ENCODE measurements at regions not wholly inside any gene's neighbourhood (a gene's known extent, or its start where the extent isn't known, plus 50 kb on each side); places are given as distances from the start of the nearest gene placed in this dataset.

DNA sequence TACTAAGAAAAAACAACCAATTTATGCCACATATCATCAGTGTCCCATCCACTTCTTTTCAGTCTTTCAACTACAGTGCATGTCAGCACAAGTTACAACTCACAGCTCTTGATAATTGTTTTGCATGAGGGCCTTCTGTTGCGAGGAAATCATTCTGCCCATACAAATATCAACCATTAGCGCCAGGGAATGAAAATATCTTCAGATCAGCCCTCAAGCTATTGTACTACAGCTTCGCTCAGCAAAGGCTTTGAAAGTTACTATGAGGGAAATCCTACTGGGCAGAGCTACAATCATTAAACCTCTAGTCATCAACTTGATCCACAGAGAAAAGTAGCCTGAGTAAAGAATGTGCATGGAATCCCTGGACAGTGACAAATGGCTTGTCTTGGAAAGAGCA lies 1023.6 kb upstream of the HS3ST1 start:
- H3K36me3 Mint-ChIP-seq (ENCODE audit: low read depth): peaks cover 16% of the 10 kb centered on the region; the same call in 2 of the 3 replicates
- TF ChIP-seq, protein P1, sequence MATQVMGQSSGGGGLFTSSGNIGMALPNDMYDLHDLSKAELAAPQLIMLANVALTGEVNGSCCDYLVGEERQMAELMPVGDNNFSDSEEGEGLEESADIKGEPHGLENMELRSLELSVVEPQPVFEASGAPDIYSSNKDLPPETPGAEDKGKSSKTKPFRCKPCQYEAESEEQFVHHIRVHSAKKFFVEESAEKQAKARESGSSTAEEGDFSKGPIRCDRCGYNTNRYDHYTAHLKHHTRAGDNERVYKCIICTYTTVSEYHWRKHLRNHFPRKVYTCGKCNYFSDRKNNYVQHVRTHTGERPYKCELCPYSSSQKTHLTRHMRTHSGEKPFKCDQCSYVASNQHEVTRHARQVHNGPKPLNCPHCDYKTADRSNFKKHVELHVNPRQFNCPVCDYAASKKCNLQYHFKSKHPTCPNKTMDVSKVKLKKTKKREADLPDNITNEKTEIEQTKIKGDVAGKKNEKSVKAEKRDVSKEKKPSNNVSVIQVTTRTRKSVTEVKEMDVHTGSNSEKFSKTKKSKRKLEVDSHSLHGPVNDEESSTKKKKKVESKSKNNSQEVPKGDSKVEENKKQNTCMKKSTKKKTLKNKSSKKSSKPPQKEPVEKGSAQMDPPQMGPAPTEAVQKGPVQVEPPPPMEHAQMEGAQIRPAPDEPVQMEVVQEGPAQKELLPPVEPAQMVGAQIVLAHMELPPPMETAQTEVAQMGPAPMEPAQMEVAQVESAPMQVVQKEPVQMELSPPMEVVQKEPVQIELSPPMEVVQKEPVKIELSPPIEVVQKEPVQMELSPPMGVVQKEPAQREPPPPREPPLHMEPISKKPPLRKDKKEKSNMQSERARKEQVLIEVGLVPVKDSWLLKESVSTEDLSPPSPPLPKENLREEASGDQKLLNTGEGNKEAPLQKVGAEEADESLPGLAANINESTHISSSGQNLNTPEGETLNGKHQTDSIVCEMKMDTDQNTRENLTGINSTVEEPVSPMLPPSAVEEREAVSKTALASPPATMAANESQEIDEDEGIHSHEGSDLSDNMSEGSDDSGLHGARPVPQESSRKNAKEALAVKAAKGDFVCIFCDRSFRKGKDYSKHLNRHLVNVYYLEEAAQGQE (IDR thresholded peaks at IDR 0.05; ENCODE audit: unreplicated experiment): no peak
- Histone ChIP-seq H3K79me2 (replicated peaks; ENCODE audit: insufficient read depth) (no peaks in the 10 kb centered on the region), H3K4me2 (no peak overlapping the region), H2AFZ (no peak overlapping the region), H3K36me3 (ENCODE audit: insufficient read depth) (peaks cover 6% of the 10 kb centered on the region; the same call in 1 of the 2 replicates), H3K4me3 (no peak overlapping the region), H3F3A (replicated peaks; ENCODE audit: low read depth) (no peaks in the 10 kb centered on the region), H3K27me3 (ENCODE audit: insufficient read depth) (no peaks in the 10 kb centered on the region), H3K9me2 (ENCODE audit: insufficient read depth) (peaks cover 10% of the 10 kb centered on the region), H3K27ac (ENCODE audit: low read depth) (no peak overlapping the region), H3K4me1 (ENCODE audit: insufficient read depth) (no peaks in the 10 kb centered on the region), H4K20me1 (replicated peaks; ENCODE audit: insufficient read depth) (no peaks in the 10 kb centered on the region)
- DNase-seq (ENCODE audit: low spot score) (no peak), ATAC-seq (no peak)
- peaks cover 26% of the 10 kb centered on the region for H3K9me3 Mint-ChIP-seq
- no peak overlapping the region for H3K27ac Mint-ChIP-seq
- no peak overlapping the region for H3K4me3 Mint-ChIP-seq
- H3K4me1 Mint-ChIP-seq: peaks cover under 1% of the 10 kb centered on the region; the same call in 1 of the 3 replicates
- peaks cover 3% of the 10 kb centered on the region for H3K27me3 Mint-ChIP-seq (ENCODE audit: insufficient read depth, low read depth, poor library complexity)

DNA sequence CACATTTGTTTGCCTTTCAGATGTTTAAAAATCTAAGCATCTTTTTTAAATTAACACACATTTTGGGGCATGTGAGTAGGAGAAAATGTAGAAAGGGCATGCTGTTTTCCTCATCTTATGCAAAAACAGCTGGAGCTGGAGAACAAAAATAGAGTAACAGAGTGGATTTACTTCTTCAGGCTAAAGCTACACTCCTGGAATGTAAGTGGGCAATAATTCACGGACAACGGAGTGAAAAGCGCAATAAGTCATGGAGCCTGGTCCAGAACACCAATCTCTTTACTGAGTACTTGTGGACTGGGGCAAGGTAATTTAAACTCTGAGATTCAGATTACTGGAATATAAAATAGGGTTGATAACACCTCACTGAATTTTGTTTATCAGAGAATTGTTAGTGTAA lies 1018.8 kb upstream of the HS3ST1 start:
- Histone ChIP-seq H4K20me1 (replicated peaks; ENCODE audit: insufficient read depth) (no peaks in the 10 kb centered on the region), H3K9me2 (ENCODE audit: insufficient read depth) (peaks cover 3% of the 10 kb centered on the region; the same call in 1 of the 2 replicates), H3K27me3 (ENCODE audit: insufficient read depth) (no peaks in the 10 kb centered on the region), H3K27ac (ENCODE audit: low read depth) (no peak overlapping the region), H3K4me3 (no peak overlapping the region), H2AFZ (no peak overlapping the region), H3F3A (replicated peaks; ENCODE audit: low read depth) (no peaks in the 10 kb centered on the region), H3K36me3 (ENCODE audit: insufficient read depth) (peaks cover 6% of the 10 kb centered on the region; the same call in 1 of the 2 replicates), H3K79me2 (replicated peaks; ENCODE audit: insufficient read depth) (no peaks in the 10 kb centered on the region), H3K4me1 (ENCODE audit: insufficient read depth) (no peaks in the 10 kb centered on the region), H3K4me2 (no peak overlapping the region)
- H3K4me3 Mint-ChIP-seq: no peak overlapping the region
- H3K27me3 Mint-ChIP-seq (ENCODE audit: insufficient read depth, low read depth, poor library complexity): peaks cover 3% of the 10 kb centered on the region
- ATAC-seq (no peak), DNase-seq (ENCODE audit: low spot score) (no peak)
- H3K36me3 Mint-ChIP-seq (ENCODE audit: low read depth): peaks cover 18% of the 10 kb centered on the region; the same call in 2 of the 3 replicates
- peaks cover 4% of the 10 kb centered on the region; the same call in 1 of the 3 replicates for H3K4me1 Mint-ChIP-seq
- H3K27ac Mint-ChIP-seq: no peak overlapping the region
- peaks cover 26% of the 10 kb centered on the region for H3K9me3 Mint-ChIP-seq
- TF ChIP-seq CREB1 (CRISPR knock-in tag; IDR thresholded peaks at IDR 0.05; ENCODE audit: low read depth) (no peak), ZNF331 (CRISPR knock-in tag; IDR thresholded peaks at IDR 0.05; ENCODE audit: low read depth) (no peak), JUNB (IDR thresholded peaks at IDR 0.05; ENCODE audit: unreplicated experiment) (no peak), NANOG (IDR thresholded peaks at IDR 0.05; ENCODE audit: borderline replicate concordance) (no peak), EZH2 (IDR thresholded peaks at IDR 0.05; ENCODE audit: low read depth, unreplicated experiment) (no peak), ZNF114 (CRISPR knock-in tag; IDR thresholded peaks at IDR 0.05) (no peak)
- TF ChIP-seq, protein P2, sequence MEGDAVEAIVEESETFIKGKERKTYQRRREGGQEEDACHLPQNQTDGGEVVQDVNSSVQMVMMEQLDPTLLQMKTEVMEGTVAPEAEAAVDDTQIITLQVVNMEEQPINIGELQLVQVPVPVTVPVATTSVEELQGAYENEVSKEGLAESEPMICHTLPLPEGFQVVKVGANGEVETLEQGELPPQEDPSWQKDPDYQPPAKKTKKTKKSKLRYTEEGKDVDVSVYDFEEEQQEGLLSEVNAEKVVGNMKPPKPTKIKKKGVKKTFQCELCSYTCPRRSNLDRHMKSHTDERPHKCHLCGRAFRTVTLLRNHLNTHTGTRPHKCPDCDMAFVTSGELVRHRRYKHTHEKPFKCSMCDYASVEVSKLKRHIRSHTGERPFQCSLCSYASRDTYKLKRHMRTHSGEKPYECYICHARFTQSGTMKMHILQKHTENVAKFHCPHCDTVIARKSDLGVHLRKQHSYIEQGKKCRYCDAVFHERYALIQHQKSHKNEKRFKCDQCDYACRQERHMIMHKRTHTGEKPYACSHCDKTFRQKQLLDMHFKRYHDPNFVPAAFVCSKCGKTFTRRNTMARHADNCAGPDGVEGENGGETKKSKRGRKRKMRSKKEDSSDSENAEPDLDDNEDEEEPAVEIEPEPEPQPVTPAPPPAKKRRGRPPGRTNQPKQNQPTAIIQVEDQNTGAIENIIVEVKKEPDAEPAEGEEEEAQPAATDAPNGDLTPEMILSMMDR (conservative IDR thresholded peaks at IDR 0.05; ENCODE audit: low read depth in 2 of 2): no peak
- TF ChIP-seq, protein P3, sequence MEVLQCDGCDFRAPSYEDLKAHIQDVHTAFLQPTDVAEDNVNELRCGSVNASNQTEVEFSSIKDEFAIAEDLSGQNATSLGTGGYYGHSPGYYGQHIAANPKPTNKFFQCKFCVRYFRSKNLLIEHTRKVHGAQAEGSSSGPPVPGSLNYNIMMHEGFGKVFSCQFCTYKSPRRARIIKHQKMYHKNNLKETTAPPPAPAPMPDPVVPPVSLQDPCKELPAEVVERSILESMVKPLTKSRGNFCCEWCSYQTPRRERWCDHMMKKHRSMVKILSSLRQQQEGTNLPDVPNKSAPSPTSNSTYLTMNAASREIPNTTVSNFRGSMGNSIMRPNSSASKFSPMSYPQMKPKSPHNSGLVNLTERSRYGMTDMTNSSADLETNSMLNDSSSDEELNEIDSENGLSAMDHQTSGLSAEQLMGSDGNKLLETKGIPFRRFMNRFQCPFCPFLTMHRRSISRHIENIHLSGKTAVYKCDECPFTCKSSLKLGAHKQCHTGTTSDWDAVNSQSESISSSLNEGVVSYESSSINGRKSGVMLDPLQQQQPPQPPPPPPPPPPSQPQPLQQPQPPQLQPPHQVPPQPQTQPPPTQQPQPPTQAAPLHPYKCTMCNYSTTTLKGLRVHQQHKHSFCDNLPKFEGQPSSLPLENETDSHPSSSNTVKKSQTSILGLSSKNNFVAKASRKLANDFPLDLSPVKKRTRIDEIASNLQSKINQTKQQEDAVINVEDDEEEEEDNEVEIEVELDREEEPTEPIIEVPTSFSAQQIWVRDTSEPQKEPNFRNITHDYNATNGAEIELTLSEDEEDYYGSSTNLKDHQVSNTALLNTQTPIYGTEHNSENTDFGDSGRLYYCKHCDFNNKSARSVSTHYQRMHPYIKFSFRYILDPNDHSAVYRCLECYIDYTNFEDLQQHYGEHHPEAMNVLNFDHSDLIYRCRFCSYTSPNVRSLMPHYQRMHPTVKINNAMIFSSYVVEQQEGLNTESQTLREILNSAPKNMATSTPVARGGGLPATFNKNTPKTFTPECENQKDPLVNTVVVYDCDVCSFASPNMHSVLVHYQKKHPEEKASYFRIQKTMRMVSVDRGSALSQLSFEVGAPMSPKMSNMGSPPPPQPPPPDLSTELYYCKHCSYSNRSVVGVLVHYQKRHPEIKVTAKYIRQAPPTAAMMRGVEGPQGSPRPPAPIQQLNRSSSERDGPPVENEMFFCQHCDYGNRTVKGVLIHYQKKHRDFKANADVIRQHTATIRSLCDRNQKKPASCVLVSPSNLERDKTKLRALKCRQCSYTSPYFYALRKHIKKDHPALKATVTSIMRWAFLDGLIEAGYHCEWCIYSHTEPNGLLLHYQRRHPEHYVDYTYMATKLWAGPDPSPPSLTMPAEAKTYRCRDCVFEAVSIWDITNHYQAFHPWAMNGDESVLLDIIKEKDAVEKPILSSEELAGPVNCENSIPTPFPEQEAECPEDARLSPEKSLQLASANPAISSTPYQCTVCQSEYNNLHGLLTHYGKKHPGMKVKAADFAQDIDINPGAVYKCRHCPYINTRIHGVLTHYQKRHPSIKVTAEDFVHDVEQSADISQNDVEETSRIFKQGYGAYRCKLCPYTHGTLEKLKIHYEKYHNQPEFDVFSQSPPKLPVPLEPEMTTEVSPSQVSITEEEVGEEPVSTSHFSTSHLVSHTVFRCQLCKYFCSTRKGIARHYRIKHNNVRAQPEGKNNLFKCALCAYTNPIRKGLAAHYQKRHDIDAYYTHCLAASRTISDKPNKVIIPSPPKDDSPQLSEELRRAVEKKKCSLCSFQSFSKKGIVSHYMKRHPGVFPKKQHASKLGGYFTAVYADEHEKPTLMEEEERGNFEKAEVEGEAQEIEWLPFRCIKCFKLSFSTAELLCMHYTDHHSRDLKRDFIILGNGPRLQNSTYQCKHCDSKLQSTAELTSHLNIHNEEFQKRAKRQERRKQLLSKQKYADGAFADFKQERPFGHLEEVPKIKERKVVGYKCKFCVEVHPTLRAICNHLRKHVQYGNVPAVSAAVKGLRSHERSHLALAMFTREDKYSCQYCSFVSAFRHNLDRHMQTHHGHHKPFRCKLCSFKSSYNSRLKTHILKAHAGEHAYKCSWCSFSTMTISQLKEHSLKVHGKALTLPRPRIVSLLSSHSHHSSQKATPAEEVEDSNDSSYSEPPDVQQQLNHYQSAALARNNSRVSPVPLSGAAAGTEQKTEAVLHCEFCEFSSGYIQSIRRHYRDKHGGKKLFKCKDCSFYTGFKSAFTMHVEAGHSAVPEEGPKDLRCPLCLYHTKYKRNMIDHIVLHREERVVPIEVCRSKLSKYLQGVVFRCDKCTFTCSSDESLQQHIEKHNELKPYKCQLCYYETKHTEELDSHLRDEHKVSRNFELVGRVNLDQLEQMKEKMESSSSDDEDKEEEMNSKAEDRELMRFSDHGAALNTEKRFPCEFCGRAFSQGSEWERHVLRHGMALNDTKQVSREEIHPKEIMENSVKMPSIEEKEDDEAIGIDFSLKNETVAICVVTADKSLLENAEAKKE (CRISPR knock-in tag; IDR thresholded peaks at IDR 0.05): no peak
- TF ChIP-seq, protein P4, sequence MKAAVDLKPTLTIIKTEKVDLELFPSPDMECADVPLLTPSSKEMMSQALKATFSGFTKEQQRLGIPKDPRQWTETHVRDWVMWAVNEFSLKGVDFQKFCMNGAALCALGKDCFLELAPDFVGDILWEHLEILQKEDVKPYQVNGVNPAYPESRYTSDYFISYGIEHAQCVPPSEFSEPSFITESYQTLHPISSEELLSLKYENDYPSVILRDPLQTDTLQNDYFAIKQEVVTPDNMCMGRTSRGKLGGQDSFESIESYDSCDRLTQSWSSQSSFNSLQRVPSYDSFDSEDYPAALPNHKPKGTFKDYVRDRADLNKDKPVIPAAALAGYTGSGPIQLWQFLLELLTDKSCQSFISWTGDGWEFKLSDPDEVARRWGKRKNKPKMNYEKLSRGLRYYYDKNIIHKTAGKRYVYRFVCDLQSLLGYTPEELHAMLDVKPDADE (IDR thresholded peaks at IDR 0.05): no peak
